Left ventricle myocardium superior (tissue), 1 donor: ENCODE measurements at regions not wholly inside any gene's neighbourhood (a gene's known extent, or its start where the extent isn't known, plus 50 kb on each side); places are given as distances from the start of the nearest gene placed in this dataset.

Source experiments
- ATAC-seq: fragments of 200-7000 bp; cut with Tn5 transposase; one replicate; pipeline ENCODE4 v1.9.1; 2020; ENCODE audit warnings: mild to moderate bottlenecking, moderate library complexity
- DNase-seq: peaks from one replicate; pipeline ENCODE4 v3.0.0-alpha.2; 2020
- intact Hi-C: fragments of 100-400 bp; cut with micrococcal nuclease; formaldehyde crosslinking; loops from one replicate; pipeline ENCODE4 v1.11.0; 2022
- donor health status: DM: no; HTN: yes; CAD: no; lungs with severe emphysema.

GRCh38 chr17:15891318-15891717, 53.6 kb upstream of the ADORA2B start:
- no peak for DNase-seq
- ATAC-seq = peak; percentile 69
- intact Hi-C loops = no loop called here

DNA sequence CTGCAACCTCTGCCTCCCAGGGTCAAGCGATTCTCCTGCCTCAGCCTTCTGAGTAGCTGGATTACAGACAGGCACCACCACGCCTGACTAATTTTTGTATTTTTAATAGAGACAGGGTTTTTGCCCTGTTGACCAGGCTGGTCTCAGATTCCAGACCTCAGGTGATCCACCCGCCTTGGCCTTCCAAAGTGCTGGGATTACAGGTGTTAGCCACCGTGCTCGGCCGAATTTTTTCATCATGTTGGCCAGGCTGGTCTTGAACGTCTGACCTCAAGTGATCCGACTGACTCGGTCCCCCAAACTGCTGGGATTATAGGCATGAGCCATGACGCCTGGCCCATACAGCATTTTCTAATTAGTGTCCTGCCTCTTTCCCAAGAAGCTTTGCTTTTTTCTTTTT, 52.7 kb upstream of the ADORA2B start:
- intact Hi-C loops = no loop called here
- DNase-seq (no peak), ATAC-seq (no peak)

- no peak for DNase-seq
- intact Hi-C loops = no loop called here
- ATAC-seq = no peak
Observed at GRCh38 chr17:15892731-15893657, 51.9 kb upstream of the ADORA2B start.

DNA sequence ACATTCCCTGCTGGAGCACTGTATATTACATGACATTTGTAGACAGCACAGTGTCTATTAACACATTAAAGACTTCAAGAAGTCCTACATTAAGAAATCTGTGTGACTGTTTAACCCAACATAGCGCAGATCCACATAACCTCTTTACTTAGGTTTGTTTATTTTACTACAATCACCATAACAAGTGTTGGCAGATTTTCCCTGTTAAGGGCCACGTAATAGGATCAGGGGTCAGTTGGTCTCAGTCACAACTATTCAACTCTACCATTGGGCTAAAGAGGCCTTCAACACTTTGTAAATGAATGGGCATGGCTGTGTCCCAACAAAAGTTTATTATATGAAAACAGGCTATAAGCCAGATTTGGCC, 51.3 kb upstream of the ADORA2B start:
- intact Hi-C loops = no loop called here
- ATAC-seq = no peak
- no peak for DNase-seq

DNA sequence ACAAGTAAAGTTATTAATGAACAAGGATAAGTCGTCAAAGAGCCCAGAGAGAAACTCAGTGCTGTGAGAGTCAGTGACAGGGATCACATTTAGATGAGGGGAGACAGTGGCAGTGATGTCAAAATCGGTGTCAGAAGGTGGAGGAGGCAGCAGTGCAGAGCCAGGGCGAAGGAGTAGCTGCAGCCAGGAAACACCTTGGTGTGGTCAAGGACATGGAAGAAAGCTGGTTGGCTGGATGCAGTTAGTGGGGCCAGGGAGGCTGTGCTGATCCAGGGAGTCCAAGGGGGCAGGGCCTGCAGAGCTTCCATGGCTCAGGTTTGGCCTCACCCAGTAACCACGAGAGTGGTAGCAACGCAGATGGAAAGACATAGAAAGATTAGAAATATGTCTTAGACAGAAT, 50.7 kb upstream of the ADORA2B start:
- DNase-seq (no peak), ATAC-seq (no peak)
- intact Hi-C loops = no loop called here

DNA sequence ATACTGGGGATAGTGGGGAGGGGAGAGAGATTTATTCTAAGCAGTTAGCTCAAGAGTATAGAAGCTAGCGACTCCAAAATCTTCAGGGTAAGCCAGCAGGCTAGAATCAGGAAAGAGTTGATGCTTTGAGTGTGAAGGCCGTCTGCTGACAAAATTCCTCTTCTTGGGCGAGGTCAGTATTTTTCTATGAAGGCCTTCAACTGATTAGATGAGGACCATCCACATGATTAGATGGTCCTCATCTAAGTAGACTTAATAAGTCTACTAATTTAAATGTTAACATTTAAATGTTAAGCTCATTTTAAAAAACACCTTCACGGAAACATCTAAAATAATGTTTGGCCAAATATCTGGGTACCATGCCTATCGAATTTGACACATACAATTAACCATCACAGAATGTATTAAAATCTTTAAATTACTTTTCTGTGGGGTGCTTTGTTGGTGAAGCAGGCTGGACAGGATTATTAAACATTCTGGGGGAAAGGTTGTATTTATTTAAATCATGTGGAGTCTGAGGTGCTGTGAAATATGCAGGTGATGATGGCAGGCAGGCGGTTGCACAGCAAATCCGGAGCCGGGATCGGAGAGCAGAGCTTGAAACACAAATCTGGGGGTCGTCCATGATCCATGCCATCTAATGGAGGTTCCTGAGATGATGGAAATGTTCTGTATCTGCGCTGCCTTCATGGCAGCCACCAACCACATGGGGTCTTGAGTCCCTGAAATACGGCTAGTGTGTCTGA, 49.8 kb upstream of the ADORA2B start:
- intact Hi-C loops = no loop called here
- DNase-seq (no peak), ATAC-seq (no peak)
